ENCODE measurements at regions not wholly inside any gene's neighbourhood (a gene's known extent, or its start where the extent isn't known, plus 50 kb on each side); places are given as distances from the start of the nearest gene placed in this dataset.

DNA sequence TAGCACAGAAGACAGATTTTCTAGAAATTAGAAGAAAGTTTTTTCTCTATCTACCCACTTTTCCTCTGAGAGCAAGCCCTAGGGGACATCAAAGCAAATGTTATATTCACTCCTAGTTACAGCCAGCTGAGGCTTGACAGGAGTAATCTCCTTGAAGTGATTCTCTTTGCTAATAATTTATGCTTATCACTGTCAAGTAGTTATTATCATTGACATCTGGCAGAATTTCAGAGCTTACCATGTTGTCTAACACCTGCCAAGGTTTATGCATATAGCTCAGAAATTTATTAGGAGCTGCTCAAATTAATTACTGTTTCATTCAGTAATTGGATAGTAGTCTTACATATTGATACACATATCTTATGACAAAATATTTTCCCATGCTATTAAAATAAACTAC is 465.9 kb upstream of the ATXN8OS start:
- no peaks in the 10 kb centered on the region for H3K36me3 ChIP-seq (ENCODE audit: control insufficient read depth in 2 of 2, insufficient read depth in 1 of 2, low read length in 2 of 2)
- no peaks in the 10 kb centered on the region for H3K4me1 ChIP-seq (ENCODE audit: control insufficient read depth, insufficient read depth, low read length)
- TF ChIP-seq, protein P1, sequence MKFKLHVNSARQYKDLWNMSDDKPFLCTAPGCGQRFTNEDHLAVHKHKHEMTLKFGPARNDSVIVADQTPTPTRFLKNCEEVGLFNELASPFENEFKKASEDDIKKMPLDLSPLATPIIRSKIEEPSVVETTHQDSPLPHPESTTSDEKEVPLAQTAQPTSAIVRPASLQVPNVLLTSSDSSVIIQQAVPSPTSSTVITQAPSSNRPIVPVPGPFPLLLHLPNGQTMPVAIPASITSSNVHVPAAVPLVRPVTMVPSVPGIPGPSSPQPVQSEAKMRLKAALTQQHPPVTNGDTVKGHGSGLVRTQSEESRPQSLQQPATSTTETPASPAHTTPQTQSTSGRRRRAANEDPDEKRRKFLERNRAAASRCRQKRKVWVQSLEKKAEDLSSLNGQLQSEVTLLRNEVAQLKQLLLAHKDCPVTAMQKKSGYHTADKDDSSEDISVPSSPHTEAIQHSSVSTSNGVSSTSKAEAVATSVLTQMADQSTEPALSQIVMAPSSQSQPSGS (tag by site-specific recombination; IDR thresholded peaks at IDR 0.05; ENCODE audit: low read depth) = no peak
- TF ChIP-seq, protein P2, sequence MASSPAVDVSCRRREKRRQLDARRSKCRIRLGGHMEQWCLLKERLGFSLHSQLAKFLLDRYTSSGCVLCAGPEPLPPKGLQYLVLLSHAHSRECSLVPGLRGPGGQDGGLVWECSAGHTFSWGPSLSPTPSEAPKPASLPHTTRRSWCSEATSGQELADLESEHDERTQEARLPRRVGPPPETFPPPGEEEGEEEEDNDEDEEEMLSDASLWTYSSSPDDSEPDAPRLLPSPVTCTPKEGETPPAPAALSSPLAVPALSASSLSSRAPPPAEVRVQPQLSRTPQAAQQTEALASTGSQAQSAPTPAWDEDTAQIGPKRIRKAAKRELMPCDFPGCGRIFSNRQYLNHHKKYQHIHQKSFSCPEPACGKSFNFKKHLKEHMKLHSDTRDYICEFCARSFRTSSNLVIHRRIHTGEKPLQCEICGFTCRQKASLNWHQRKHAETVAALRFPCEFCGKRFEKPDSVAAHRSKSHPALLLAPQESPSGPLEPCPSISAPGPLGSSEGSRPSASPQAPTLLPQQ (tag by site-specific recombination; IDR thresholded peaks at IDR 0.05) = no peak
- TF ChIP-seq, protein P3, sequence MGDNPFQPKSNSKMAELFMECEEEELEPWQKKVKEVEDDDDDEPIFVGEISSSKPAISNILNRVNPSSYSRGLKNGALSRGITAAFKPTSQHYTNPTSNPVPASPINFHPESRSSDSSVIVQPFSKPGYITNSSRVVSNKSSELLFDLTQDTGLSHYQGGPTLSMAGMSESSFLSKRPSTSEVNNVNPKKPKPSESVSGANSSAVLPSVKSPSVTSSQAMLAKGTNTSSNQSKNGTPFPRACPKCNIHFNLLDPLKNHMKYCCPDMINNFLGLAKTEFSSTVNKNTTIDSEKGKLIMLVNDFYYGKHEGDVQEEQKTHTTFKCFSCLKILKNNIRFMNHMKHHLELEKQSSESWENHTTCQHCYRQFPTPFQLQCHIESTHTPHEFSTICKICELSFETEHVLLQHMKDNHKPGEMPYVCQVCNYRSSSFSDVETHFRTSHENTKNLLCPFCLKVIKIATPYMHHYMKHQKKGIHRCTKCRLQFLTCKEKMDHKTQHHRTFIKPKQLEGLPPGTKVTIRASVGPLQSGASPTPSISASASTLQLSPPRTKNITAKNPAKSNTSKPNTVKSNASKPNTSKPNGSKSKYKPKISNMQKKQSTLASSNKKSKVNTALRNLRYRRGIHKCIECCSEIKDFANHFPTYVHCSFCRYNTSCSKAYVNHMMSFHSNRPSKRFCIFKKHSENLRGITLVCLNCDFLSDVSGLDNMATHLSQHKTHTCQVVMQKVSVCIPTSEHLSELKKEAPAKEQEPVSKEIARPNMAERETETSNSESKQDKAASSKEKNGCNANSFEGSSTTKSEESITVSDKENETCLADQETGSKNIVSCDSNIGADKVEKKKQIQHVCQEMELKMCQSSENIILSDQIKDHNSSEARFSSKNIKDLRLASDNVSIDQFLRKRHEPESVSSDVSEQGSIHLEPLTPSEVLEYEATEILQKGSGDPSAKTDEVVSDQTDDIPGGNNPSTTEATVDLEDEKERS (tag by site-specific recombination; IDR thresholded peaks at IDR 0.05) = no peak
- TF ChIP-seq ZNF555 (tag by site-specific recombination; conservative IDR thresholded peaks at IDR 0.05) (no peak), ZNF677 (tag by site-specific recombination; IDR thresholded peaks at IDR 0.05) (no peak), ZNF239 (tag by site-specific recombination; IDR thresholded peaks at IDR 0.05) (no peak), ZNF549 (tag by site-specific recombination; IDR thresholded peaks at IDR 0.05) (no peak)
- POLR2A ChIA-PET = no interaction called here
- no peaks in the 10 kb centered on the region for H3K9me3 ChIP-seq (ENCODE audit: control insufficient read depth, insufficient read depth, low read depth, low read length)
- CTCF ChIA-PET = no interaction called here
- H3K4me3 ChIP-seq (ENCODE audit: low read depth, low read length) = no peak overlapping the region
- no peak overlapping the region for H3K27ac ChIP-seq (ENCODE audit: extremely low read depth, low read depth, low read length)

DNA sequence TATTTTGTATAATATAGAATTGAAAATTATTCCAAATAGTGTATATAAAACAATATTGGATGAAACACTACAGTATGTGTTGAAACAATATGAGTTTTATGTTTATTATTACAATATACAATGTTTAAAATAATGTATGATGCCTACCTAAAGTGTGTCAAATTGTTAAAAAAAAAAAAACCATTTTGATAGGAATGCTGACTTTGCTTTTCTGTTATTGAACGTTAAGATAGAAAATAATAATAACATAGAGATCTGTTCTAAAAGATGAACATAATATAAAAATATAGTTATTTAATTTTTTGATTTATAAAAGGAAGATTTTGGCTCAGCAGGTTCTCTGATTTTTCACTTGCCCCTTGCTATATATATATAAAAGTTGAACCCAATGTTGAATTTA is 474.6 kb upstream of the ATXN8OS start:
- ChIA-PET POLR2A (no interaction called here), CTCF (no interaction called here)
- H3K36me3 ChIP-seq (ENCODE audit: control insufficient read depth in 2 of 2, insufficient read depth in 1 of 2, low read length in 2 of 2) = no peaks in the 10 kb centered on the region
- H3K4me3 ChIP-seq (ENCODE audit: low read depth, low read length) = no peak overlapping the region
- H3K9me3 ChIP-seq (ENCODE audit: control insufficient read depth, insufficient read depth, low read depth, low read length) = no peaks in the 10 kb centered on the region
- H3K27ac ChIP-seq (ENCODE audit: extremely low read depth, low read depth, low read length) = no peak overlapping the region
- no peaks in the 10 kb centered on the region for H3K4me1 ChIP-seq (ENCODE audit: control insufficient read depth, insufficient read depth, low read length)
- no peak for TF ChIP-seq OSR2 (tag by site-specific recombination; IDR thresholded peaks at IDR 0.05)
- TF ChIP-seq ZNF571 (tag by site-specific recombination; IDR thresholded peaks at IDR 0.05) = no peak
- TF ChIP-seq, protein P4, sequence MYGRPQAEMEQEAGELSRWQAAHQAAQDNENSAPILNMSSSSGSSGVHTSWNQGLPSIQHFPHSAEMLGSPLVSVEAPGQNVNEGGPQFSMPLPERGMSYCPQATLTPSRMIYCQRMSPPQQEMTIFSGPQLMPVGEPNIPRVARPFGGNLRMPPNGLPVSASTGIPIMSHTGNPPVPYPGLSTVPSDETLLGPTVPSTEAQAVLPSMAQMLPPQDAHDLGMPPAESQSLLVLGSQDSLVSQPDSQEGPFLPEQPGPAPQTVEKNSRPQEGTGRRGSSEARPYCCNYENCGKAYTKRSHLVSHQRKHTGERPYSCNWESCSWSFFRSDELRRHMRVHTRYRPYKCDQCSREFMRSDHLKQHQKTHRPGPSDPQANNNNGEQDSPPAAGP (tag by site-specific recombination; IDR thresholded peaks at IDR 0.05) = no peak
- no peak for TF ChIP-seq ZNF561 (tag by site-specific recombination; IDR thresholded peaks at IDR 0.05; ENCODE audit: borderline replicate concordance)

DNA sequence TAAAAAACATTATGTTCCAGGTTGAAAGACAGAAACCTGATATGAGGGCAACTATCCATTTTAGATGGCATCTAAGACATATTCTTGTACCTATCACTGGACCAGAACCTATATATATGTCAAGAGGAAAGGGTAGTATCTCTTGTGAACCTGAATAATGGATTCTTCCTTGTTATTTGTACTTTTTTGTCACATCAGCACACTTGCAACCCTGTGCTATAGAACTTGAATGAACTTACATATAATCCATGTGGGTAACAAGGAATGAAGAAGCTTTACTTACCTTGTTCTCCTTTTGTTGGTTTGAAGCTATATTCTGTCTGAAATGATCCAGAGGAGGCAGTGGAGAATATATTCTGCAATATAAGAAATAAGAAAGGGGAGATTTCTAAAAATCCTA is 483.7 kb upstream of the ATXN8OS start:
- Histone ChIP-seq H3K9me3 (ENCODE audit: control insufficient read depth, insufficient read depth, low read depth, low read length) (no peaks in the 10 kb centered on the region), H3K27ac (ENCODE audit: extremely low read depth, low read depth, low read length) (no peak overlapping the region), H3K36me3 (ENCODE audit: control insufficient read depth in 2 of 2, insufficient read depth in 1 of 2, low read length in 2 of 2) (no peaks in the 10 kb centered on the region), H3K4me1 (ENCODE audit: control insufficient read depth, insufficient read depth, low read length) (no peaks in the 10 kb centered on the region), H3K4me3 (ENCODE audit: low read depth, low read length) (no peak overlapping the region)
- POLR2A ChIA-PET = no interaction called here
- CTCF ChIA-PET = no interaction called here
- TF ChIP-seq SCRT1 (tag by site-specific recombination; IDR thresholded peaks at IDR 0.05; ENCODE audit: borderline replicate concordance) (no peak), GLI2 (tag by site-specific recombination; IDR thresholded peaks at IDR 0.05; ENCODE audit: borderline replicate concordance, low read depth) (no peak), WT1 (tag by site-specific recombination; IDR thresholded peaks at IDR 0.05) (no peak), ZNF184 (tag by site-specific recombination; IDR thresholded peaks at IDR 0.05) (no peak), ZNF529 (tag by site-specific recombination; IDR thresholded peaks at IDR 0.05; ENCODE audit: insufficient replicate concordance) (no peak), ZNF707 (tag by site-specific recombination; IDR thresholded peaks at IDR 0.05) (no peak), RBAK (tag by site-specific recombination; IDR thresholded peaks at IDR 0.05) (no peak), ZNF221 (tag by site-specific recombination; IDR thresholded peaks at IDR 0.05; ENCODE audit: borderline replicate concordance) (no peak), ZNF660 (tag by site-specific recombination; IDR thresholded peaks at IDR 0.05) (no peak), ZNF19 (tag by site-specific recombination; IDR thresholded peaks at IDR 0.05; ENCODE audit: low read depth) (no peak)
- TF ChIP-seq, protein P5, sequence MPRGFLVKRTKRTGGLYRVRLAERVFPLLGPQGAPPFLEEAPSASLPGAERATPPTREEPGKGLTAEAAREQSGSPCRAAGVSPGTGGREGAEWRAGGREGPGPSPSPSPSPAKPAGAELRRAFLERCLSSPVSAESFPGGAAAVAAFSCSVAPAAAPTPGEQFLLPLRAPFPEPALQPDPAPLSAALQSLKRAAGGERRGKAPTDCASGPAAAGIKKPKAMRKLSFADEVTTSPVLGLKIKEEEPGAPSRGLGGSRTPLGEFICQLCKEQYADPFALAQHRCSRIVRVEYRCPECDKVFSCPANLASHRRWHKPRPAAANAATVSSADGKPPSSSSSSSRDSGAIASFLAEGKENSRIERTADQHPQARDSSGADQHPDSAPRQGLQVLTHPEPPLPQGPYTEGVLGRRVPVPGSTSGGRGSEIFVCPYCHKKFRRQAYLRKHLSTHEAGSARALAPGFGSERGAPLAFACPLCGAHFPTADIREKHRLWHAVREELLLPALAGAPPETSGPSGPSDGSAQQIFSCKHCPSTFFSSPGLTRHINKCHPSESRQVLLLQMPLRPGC (tag by site-specific recombination; IDR thresholded peaks at IDR 0.05) = no peak
- TF ChIP-seq, protein P6, sequence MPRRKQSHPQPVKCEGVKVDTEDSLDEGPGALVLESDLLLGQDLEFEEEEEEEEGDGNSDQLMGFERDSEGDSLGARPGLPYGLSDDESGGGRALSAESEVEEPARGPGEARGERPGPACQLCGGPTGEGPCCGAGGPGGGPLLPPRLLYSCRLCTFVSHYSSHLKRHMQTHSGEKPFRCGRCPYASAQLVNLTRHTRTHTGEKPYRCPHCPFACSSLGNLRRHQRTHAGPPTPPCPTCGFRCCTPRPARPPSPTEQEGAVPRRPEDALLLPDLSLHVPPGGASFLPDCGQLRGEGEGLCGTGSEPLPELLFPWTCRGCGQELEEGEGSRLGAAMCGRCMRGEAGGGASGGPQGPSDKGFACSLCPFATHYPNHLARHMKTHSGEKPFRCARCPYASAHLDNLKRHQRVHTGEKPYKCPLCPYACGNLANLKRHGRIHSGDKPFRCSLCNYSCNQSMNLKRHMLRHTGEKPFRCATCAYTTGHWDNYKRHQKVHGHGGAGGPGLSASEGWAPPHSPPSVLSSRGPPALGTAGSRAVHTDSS (tag by site-specific recombination; IDR thresholded peaks at IDR 0.05) = no peak
